Neural cell (in vitro differentiated cells): ENCODE measurements at regions not wholly inside any gene's neighbourhood (a gene's known extent, or its start where the extent isn't known, plus 50 kb on each side); places are given as distances from the start of the nearest gene placed in this dataset.

Experiments
- H2AFZ ChIP-seq: fragments of 200-600, 300-800 bp; sonication (generic), shearing (Covaris generic); 2 replicates; pipeline ENCODE4 v1.6.0; 2014; ENCODE audit warnings: low read depth, mild to moderate bottlenecking, antibody characterized with exemption, low read length, moderate library complexity
- H3F3A ChIP-seq: fragments of 200-600 bp; shearing (Covaris generic); 2 replicates; pipeline ENCODE4 v1.6.1; 2016; ENCODE audit warnings: mild to moderate bottlenecking, moderate library complexity, mixed read lengths, antibody characterized with exemption, low read length; ENCODE audit not compliant: insufficient read depth, poor library complexity, severe bottlenecking
- H3K27ac ChIP-seq: fragments of 200-600, 300-800 bp; sonication (generic), shearing (Covaris generic); 2 replicates; pipeline ENCODE4 v1.5.1; 2014; ENCODE audit warnings: mild to moderate bottlenecking, low read length, moderate library complexity
- H3K27me3 ChIP-seq: fragments of 300-800, 200-600 bp; sonication (generic), shearing (Covaris generic); 2 replicates; pipeline ENCODE4 v1.6.0; 2014; ENCODE audit warnings: mild to moderate bottlenecking, low read depth, low read length, moderate library complexity; ENCODE audit not compliant: insufficient read depth
- H3K36me3 ChIP-seq: fragments of 300-800, 200-600 bp; sonication (generic), shearing (Covaris generic); 2 replicates; pipeline ENCODE4 v1.5.1; 2014; ENCODE audit warnings: mild to moderate bottlenecking, antibody characterized with exemption, low read length, moderate library complexity; ENCODE audit not compliant: insufficient read depth
- H3K4me2 ChIP-seq: fragments of 300-800, 200-600 bp; sonication (generic), shearing (Covaris generic); 2 replicates; pipeline ENCODE4 v1.6.0; 2014; ENCODE audit warnings: mild to moderate bottlenecking, low read length
- H3K4me3 ChIP-seq: fragments of 300-800, 200-600 bp; sonication (generic), shearing (Covaris generic); 2 replicates; pipeline ENCODE4 v1.5.1; 2014; ENCODE audit warnings: mild to moderate bottlenecking, low read length, moderate library complexity
- H3K79me2 ChIP-seq: fragments of 200-600 bp; shearing (Covaris generic); replicated peaks from 2 replicates; pipeline ENCODE4 v1.6.0; 2014; ENCODE audit warnings: mild to moderate bottlenecking, low read length, moderate library complexity; ENCODE audit not compliant: insufficient read depth
- H3K9ac ChIP-seq: fragments of 300-800, 200-600 bp; sonication (generic), shearing (Covaris generic); 2 replicates; pipeline ENCODE4 v1.6.1; 2016; ENCODE audit warnings: mild to moderate bottlenecking, low read length, mixed read lengths
- H3K9me2 ChIP-seq: fragments of 200-600 bp; shearing (Covaris generic); 2 replicates; pipeline ENCODE4 v1.6.1; 2016; ENCODE audit warnings: mild to moderate bottlenecking, low read length, mixed read lengths; ENCODE audit not compliant: insufficient read depth
- H3K9me3 ChIP-seq: fragments of 200-600, 300-800 bp; sonication (generic), shearing (Covaris generic); 2 replicates; pipeline ENCODE4 v1.6.1; 2016; ENCODE audit warnings: mild to moderate bottlenecking, mixed run types, low read length, moderate library complexity, mixed read lengths
- H4K20me1 ChIP-seq: fragments of 200-600 bp; shearing (Covaris generic); 2 replicates; pipeline ENCODE4 v1.6.1; 2016; ENCODE audit warnings: mild to moderate bottlenecking, mixed run types; ENCODE audit not compliant: insufficient read depth
- EP300 ChIP-seq: fragments of 450-650 bp; conservative IDR thresholded peaks from 2 replicates; pipeline ENCODE4 v1.6.1; 2014; ENCODE audit warnings: antibody characterized with exemption, mild to moderate bottlenecking, moderate library complexity; ENCODE audit not compliant: poor library complexity, severe bottlenecking
- EZH2 ChIP-seq: fragments of 200-600, 300-800 bp; shearing (Covaris generic), sonication (generic); IDR thresholded peaks from 2 replicates; pipeline ENCODE4 v1.6.1; 2014; ENCODE audit warnings: antibody characterized with exemption, low read length, borderline replicate concordance, mild to moderate bottlenecking; ENCODE audit not compliant: insufficient read depth, poor library complexity, severe bottlenecking
- MXI1 ChIP-seq: fragments of 450-650 bp; conservative IDR thresholded peaks from 2 replicates; pipeline ENCODE4 v1.6.1; 2014; ENCODE audit warnings: antibody characterized with exemption, mild to moderate bottlenecking; ENCODE audit not compliant: poor library complexity, severe bottlenecking
- POLR2AphosphoS5 ChIP-seq: IDR thresholded peaks from 2 replicates; pipeline ENCODE4 v1.6.1; 2012
- RAD21 ChIP-seq: fragments of 450-650 bp; conservative IDR thresholded peaks from 2 replicates; pipeline ENCODE4 v1.6.1; 2014; ENCODE audit warnings: antibody characterized with exemption, mild to moderate bottlenecking, moderate library complexity
- SMC3 ChIP-seq: fragments of 450-650 bp; conservative IDR thresholded peaks from 2 replicates; pipeline ENCODE4 v1.6.1; 2014; ENCODE audit warnings: antibody characterized with exemption, mild to moderate bottlenecking, moderate library complexity; ENCODE audit not compliant: poor library complexity
- TAF1 ChIP-seq: IDR thresholded peaks from 2 replicates; pipeline ENCODE4 v1.6.1; 2012; ENCODE audit warnings: low read depth
- TF ChIP-seq, protein P1 (sequence below): IDR thresholded peaks from 2 replicates; pipeline ENCODE4 v1.6.1; 2012; ENCODE audit warnings: borderline replicate concordance
- TF ChIP-seq, protein P2 (sequence below): fragments of 450-650 bp; IDR thresholded peaks from 2 replicates; pipeline ENCODE4 v1.5.1; 2014; ENCODE audit warnings: antibody characterized with exemption, mild to moderate bottlenecking, moderate library complexity; ENCODE audit not compliant: poor library complexity, severe bottlenecking

- Histone ChIP-seq H3K79me2 (no peaks in the 10 kb centered on the region), H3K9me3 (no peaks in the 10 kb centered on the region), H3K9me2 (no peaks in the 10 kb centered on the region), H3K27ac (no peak overlapping the region), H3K36me3 (no peaks in the 10 kb centered on the region), H3K4me2 (no peak overlapping the region), H3K4me3 (no peak overlapping the region), H3K27me3 (no peaks in the 10 kb centered on the region), H3F3A (no peaks in the 10 kb centered on the region), H4K20me1 (no peaks in the 10 kb centered on the region), H3K9ac (no peak overlapping the region), H2AFZ (no peak overlapping the region)
- TF ChIP-seq TAF1 (no peak), MXI1 (no peak), POLR2AphosphoS5 (no peak), EP300 (no peak), SMC3 (no peak)
- TF ChIP-seq, protein P1, sequence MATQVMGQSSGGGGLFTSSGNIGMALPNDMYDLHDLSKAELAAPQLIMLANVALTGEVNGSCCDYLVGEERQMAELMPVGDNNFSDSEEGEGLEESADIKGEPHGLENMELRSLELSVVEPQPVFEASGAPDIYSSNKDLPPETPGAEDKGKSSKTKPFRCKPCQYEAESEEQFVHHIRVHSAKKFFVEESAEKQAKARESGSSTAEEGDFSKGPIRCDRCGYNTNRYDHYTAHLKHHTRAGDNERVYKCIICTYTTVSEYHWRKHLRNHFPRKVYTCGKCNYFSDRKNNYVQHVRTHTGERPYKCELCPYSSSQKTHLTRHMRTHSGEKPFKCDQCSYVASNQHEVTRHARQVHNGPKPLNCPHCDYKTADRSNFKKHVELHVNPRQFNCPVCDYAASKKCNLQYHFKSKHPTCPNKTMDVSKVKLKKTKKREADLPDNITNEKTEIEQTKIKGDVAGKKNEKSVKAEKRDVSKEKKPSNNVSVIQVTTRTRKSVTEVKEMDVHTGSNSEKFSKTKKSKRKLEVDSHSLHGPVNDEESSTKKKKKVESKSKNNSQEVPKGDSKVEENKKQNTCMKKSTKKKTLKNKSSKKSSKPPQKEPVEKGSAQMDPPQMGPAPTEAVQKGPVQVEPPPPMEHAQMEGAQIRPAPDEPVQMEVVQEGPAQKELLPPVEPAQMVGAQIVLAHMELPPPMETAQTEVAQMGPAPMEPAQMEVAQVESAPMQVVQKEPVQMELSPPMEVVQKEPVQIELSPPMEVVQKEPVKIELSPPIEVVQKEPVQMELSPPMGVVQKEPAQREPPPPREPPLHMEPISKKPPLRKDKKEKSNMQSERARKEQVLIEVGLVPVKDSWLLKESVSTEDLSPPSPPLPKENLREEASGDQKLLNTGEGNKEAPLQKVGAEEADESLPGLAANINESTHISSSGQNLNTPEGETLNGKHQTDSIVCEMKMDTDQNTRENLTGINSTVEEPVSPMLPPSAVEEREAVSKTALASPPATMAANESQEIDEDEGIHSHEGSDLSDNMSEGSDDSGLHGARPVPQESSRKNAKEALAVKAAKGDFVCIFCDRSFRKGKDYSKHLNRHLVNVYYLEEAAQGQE, result no peak
- TF ChIP-seq, protein P2, sequence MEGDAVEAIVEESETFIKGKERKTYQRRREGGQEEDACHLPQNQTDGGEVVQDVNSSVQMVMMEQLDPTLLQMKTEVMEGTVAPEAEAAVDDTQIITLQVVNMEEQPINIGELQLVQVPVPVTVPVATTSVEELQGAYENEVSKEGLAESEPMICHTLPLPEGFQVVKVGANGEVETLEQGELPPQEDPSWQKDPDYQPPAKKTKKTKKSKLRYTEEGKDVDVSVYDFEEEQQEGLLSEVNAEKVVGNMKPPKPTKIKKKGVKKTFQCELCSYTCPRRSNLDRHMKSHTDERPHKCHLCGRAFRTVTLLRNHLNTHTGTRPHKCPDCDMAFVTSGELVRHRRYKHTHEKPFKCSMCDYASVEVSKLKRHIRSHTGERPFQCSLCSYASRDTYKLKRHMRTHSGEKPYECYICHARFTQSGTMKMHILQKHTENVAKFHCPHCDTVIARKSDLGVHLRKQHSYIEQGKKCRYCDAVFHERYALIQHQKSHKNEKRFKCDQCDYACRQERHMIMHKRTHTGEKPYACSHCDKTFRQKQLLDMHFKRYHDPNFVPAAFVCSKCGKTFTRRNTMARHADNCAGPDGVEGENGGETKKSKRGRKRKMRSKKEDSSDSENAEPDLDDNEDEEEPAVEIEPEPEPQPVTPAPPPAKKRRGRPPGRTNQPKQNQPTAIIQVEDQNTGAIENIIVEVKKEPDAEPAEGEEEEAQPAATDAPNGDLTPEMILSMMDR, result no peak
These were observed 434.1 kb upstream of the OR4E1 start for GRCh38 chr14:22107753-22108152.

DNA sequence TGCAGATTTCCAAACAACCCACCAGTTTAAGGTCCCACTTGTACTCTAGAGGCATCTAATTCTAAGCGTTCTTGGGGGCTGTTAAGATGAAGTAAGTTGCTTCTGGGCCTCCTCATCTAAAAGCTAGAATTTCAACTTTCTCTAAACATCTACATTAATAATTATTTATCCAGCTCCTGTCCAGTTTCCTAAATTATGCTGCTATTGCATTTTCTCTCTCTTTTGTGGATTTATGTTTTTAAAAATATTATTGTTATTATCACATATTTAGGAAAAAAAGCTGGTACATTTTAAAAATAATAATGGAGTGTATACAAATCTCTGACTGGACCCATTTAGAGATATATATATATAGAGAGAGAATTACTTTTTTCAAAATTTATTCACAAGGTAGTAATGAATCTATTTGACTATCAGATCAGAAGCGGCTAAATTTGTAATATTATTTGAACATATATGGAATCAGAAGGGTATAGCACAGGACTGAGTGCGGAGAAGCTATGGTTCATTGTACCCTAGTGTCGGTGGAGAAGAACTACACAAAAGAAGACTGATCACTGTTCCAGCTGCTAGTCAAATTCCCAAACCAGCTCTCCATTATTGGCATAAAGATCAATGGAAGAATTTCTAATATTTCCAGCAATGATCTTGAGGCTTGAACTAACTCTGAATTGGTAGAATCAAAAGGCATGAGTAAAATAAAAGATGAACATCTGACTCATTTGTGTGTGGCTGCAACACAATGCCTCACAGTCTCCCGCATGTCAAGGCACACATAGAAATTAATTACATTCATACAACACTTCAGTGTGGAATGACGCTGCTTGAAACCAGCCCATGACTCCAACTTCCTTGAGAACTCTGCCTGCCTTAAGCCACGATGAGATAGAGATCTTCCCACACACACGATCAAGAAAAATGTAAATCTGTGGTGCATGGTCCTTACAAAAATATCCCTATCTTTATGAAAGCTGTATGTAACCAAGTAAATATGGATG, 433.4 kb upstream of the OR4E1 start:
- no peak overlapping the region for H3K4me2 ChIP-seq
- H3K9me2 ChIP-seq, result no peaks in the 10 kb centered on the region
- no peak overlapping the region for H3K9ac ChIP-seq
- H3K79me2 ChIP-seq, result no peaks in the 10 kb centered on the region
- H4K20me1 ChIP-seq, result no peaks in the 10 kb centered on the region
- no peaks in the 10 kb centered on the region for H3K27me3 ChIP-seq
- H3F3A ChIP-seq, result no peaks in the 10 kb centered on the region
- no peaks in the 10 kb centered on the region for H3K9me3 ChIP-seq
- no peaks in the 10 kb centered on the region for H3K36me3 ChIP-seq
- H3K27ac ChIP-seq, result no peak overlapping the region
- no peak overlapping the region for H2AFZ ChIP-seq
- H3K4me3 ChIP-seq, result no peak overlapping the region
- TF ChIP-seq EZH2 (no peak), EP300 (no peak), MXI1 (no peak), RAD21 (no peak), POLR2AphosphoS5 (no peak)
- TF ChIP-seq, protein P1, result no peak
- TF ChIP-seq, protein P2, result no peak
